ENCODE measurements at regions not wholly inside any gene's neighbourhood (a gene's known extent, or its start where the extent isn't known, plus 50 kb on each side); places are given as distances from the start of the nearest gene placed in this dataset.

- no peak for TF ChIP-seq EP300 (IDR thresholded peaks at IDR 0.05)
- no peak for TF ChIP-seq POLR2A (IDR thresholded peaks at IDR 0.05)
- no peak for TF ChIP-seq CTCF (IDR thresholded peaks at IDR 0.05)
- H3K4me3 ChIP-seq, result no peak overlapping the region
- no peak overlapping the region for H3K27ac ChIP-seq
- intact Hi-C loops (cut with DNase I), result no loop called here
- DNase-seq, result no peak
- H3K9me3 ChIP-seq, result no peaks in the 10 kb centered on the region
- no peaks in the 10 kb centered on the region for H3K27me3 ChIP-seq
- H3K4me1 ChIP-seq (ENCODE audit: insufficient read depth), result no peaks in the 10 kb centered on the region
- H3K36me3 ChIP-seq, result no peaks in the 10 kb centered on the region
Observed at GRCh38 chr7:81419731-81420130, 350.1 kb downstream of the HGF start.

- Histone ChIP-seq H3K4me1 (ENCODE audit: insufficient read depth) (no peaks in the 10 kb centered on the region), H3K9me3 (no peaks in the 10 kb centered on the region), H3K27ac (no peak overlapping the region), H3K36me3 (no peaks in the 10 kb centered on the region), H3K27me3 (no peaks in the 10 kb centered on the region), H3K4me3 (no peak overlapping the region)
- intact Hi-C loops (cut with DNase I), result no loop called here
- DNase-seq, result no peak
- 94 to 100% (median 97%) methylated on average over 1 of the region's 1 CpG for WGBS, 3 donors
- no peak for TF ChIP-seq POLR2A (IDR thresholded peaks at IDR 0.05)
- no peak for TF ChIP-seq CTCF (IDR thresholded peaks at IDR 0.05)
- TF ChIP-seq EP300 (IDR thresholded peaks at IDR 0.05), result no peak
Observed at GRCh38 chr7:81416659-81417058, 353.2 kb downstream of the HGF start.

GRCh38 chr7:81415181-81415580 is 354.7 kb downstream of the HGF start:
- Histone ChIP-seq H3K4me3 (no peak overlapping the region), H3K27me3 (no peaks in the 10 kb centered on the region), H3K27ac (no peak overlapping the region), H3K4me1 (ENCODE audit: insufficient read depth) (no peaks in the 10 kb centered on the region), H3K36me3 (no peaks in the 10 kb centered on the region), H3K9me3 (no peaks in the 10 kb centered on the region)
- intact Hi-C loops (cut with DNase I), result no loop called here
- DNase-seq, result no peak
- TF ChIP-seq EP300 (IDR thresholded peaks at IDR 0.05), result no peak
- no peak for TF ChIP-seq POLR2A (IDR thresholded peaks at IDR 0.05)
- WGBS, 3 donors, result 89 to 100% (median 91%) methylated on average over 1 of the region's 1 CpG

DNA sequence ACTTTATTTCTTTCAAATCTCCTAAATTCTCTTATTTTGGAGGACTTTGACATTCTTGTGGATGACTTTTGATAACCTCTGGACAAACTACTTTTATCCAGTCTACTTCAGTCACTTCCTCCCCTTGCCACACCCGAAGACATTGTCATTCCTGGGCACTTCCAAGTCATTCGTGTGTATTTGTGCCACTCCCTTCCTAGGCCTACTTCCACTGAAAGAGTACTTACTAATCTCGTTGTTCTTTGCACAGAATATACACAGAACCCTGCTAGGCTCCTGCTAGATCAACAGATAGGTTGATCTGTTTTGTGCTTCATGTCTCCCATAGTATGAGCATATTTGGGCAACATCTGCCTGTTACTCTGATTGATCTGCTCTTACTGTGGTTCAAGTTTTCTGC is 355.4 kb downstream of the HGF start:
- intact Hi-C loops (cut with DNase I), result no loop called here
- WGBS, 3 donors, result 81 to 83% (median 82%) methylated on average over 3 of the region's 3 CpGs
- no peaks in the 10 kb centered on the region for H3K9me3 ChIP-seq
- TF ChIP-seq EP300 (IDR thresholded peaks at IDR 0.05), result no peak
- TF ChIP-seq POLR2A (IDR thresholded peaks at IDR 0.05), result no peak
- H3K27me3 ChIP-seq, result no peaks in the 10 kb centered on the region
- H3K4me3 ChIP-seq, result no peak overlapping the region
- H3K27ac ChIP-seq, result no peak overlapping the region
- no peak for DNase-seq
- H3K4me1 ChIP-seq (ENCODE audit: insufficient read depth), result no peaks in the 10 kb centered on the region
- H3K36me3 ChIP-seq, result no peaks in the 10 kb centered on the region

GRCh38 chr7:81410471-81411117 is 359.3 kb downstream of the HGF start:
- intact Hi-C loops (cut with DNase I), result no loop called here

More at GRCh38 chr7:81410471-81411117, 359.3 kb downstream of the HGF start:
- H3K27me3 ChIP-seq, result no peaks in the 10 kb centered on the region
- H3K9me3 ChIP-seq, result no peaks in the 10 kb centered on the region
- TF ChIP-seq CTCF (IDR thresholded peaks at IDR 0.05), result no peak
- TF ChIP-seq POLR2A (IDR thresholded peaks at IDR 0.05), result no peak
- no peak overlapping the region for H3K4me3 ChIP-seq
- 50 to 64% (median 55%) methylated on average over 6 of the region's 6 CpGs for WGBS, 3 donors
- DNase-seq, result no peak
- no peak overlapping the region for H3K27ac ChIP-seq
- H3K4me1 ChIP-seq (ENCODE audit: insufficient read depth), result no peaks in the 10 kb centered on the region
- H3K36me3 ChIP-seq, result no peaks in the 10 kb centered on the region

Measured in ovary (tissue), 7 donors.